DND-41 (cell line): ENCODE measurements at regions not wholly inside any gene's neighbourhood (a gene's known extent, or its start where the extent isn't known, plus 50 kb on each side); places are given as distances from the start of the nearest gene placed in this dataset.

Source experiments
- CTCF ChIP-seq: IDR thresholded peaks from 2 replicates; pipeline ENCODE4 v1.5.1; 2012; ENCODE audit warnings: borderline replicate concordance, low read length, moderate library complexity, mild to moderate bottlenecking; ENCODE audit not compliant: poor library complexity, severe bottlenecking; ENCODE audit errors: extremely low read depth
- EZH2 ChIP-seq: IDR thresholded peaks from 3 replicates; pipeline ENCODE4 v1.6.1; 2012; ENCODE audit warnings: borderline replicate concordance, low read depth, mild to moderate bottlenecking, moderate library complexity, low read length, inconsistent platforms; ENCODE audit not compliant: severe bottlenecking

GRCh38 chr4:175062183-175062592 lies 144.0 kb downstream of the ADAM29 start:
- no peak for TF ChIP-seq CTCF
- TF ChIP-seq EZH2, result no peak
